ENCODE measurements at regions not wholly inside any gene's neighbourhood (a gene's known extent, or its start where the extent isn't known, plus 50 kb on each side); places are given as distances from the start of the nearest gene placed in this dataset.
"Not testable (repeated sequence)": the region's sequence is repeated elsewhere in the genome, so short reads cannot be mapped to it uniquely, and the experiment has no call there.

DNA sequence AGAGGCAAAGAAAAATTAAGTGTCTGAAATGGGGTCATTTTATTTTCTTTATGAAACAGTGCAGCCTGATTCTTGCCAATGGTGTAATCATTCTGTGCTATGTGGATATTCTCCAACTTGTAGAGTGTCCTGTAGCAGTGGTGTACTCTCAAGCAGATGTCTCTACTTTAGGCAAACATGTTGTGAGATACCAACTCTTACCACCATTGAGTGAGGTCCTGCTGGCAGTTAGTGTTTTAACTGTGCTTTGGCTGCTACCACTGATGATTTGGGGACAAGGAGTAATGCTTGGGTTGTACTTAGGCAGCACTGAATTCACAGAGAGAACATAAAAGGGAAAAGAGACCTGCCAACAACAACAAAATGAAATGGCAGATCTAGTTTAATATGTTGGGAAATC is 122.5 kb downstream of the APIP start:
- DNase-seq: no peak

DNA sequence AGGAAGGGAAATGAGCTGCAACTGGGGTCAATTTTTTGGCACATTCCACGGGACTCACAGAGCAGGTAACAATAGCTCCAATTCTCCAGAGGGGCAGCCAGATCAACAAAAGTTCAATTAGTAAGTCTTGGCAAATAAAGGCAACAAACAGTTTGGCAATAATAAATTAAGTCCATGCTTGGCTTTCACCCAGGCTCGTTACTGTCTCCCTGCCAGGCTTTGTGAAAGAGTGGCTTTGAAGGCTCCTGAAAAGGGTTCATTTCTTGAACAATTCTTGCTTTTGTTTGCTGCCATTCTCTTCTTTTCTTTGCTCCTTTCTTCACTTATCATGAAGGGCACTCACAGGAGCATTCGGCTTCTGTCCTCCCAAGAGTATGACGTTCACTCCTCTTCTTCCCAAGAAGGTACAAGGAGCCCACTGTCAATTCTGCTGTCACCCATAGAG is 123.3 kb downstream of the APIP start:
- no peak for DNase-seq

DNA sequence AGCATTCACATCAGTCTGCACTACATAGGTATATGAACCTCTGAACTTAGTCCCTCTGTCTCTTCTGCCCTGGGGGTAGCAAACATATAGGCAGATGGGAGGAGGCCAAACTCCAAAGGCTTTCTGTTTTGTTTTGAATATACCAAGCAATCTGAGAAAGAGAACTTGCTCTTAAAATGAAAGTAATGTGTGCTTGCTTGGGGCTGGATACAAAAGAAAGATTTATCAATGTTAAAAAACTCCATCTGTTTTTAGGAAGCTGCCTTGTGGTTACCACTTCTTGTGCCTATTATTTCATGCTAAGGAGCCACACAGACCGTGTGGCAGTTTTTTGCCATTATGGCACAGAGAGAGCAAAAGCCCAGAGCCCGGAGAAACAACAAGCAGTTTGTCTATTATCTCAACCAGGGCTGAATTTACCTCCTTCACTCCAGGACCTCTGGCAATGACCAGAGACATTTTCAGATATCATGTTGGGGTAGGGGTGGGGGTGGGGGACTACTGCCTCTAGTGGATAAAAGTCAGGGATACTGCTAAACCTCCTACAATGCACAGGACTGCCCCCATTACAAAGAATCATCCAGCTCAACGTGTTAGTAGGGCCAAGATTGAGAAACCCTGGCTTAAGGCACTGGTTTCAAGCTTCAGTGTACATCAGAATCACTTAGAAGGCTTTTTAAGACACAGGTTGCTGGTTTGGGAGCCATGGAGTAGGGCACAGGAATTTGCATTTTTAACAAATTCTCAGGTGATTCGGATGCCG is 124.2 kb downstream of the APIP start:
- DNase-seq: no peak

DNA sequence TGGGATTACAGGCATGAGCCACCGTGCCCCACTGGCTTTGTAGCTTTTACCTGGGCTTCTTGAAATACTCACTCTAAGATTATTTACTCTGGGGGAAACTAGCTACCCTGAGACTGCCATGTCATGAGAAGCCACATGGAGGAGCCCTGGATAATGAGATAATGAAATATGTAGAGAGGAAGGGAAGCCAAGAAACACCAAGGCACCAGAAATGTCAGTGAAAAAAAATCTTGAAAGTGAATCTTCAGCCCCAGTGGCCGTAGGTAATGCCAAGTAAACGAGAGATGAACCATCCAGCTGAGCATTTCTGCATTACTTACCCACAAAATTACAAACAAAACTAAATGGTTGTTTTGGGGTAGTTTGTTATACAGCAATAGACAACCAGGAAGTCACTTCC is 125.6 kb downstream of the APIP start:
- DNase-seq: no peak

DNA sequence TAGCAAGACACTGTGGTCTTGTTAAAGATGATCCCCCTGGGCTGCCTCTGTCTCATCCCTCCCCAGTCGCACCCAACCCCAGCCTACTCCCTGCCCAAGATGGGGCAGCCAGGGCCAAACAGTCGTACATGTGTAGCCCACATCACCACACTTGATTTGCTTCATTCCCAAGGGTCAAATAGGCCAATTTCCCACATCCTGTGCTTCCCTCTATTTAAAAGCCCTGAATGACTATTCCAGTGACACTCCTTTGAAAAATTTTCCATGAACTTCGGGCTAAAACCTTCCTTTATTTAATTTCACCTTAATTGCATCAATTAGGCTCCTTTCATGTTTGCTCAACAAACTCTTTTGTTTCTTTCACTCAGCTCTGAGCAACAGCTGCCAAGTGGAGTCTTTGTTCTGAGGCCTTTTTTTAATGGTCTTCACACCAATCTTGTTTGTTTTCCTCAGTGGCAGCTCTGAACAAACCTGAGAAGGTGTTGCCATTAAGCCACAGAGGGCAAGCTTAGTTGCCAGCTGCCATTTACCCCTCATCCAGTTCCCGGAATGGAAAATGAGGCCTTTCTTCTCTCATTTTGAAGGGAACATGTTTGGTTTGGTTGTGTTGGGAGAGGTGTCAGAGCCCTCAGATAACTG is 126.9 kb downstream of the APIP start:
- DNase-seq: no peak

DNA sequence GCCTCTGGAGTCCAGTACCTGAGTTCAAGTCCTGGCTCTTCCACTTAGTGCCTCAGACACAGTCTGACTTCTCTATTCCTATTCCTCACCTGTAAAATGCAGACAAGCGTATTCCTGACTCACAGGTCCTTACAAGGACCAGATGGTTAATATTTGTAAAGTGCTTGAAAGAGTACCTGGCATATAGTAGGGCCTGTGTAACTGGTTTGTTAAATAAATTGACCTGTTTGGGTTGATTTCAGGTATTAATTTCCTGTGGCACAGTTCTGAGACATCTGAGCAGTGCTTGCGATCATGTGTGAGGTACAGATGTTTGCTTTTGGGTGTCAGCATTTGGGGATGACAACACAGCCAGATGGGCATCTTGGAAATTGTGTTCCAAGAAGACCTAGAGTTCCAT is 127.5 kb downstream of the APIP start:
- no peak for DNase-seq

DNA sequence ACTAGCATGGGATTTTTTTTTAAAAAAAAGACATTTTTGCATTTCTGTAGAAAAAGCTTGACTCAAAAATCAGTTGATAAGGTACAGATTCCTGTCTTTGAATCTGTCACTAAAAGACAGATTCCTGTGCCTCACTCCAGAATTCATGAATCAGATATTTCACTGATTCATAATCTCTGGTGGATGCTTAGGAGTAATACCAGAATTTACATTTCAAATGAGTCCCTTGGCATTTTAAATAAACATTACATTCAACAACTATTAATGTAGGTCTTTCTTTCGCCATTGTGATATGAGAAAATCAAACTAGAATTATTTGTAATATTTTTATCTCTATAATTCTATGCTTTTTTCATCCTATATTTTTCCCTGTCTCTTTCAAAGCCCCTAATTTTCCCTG is 128.3 kb downstream of the APIP start:
- DNase-seq: no peak

DNA sequence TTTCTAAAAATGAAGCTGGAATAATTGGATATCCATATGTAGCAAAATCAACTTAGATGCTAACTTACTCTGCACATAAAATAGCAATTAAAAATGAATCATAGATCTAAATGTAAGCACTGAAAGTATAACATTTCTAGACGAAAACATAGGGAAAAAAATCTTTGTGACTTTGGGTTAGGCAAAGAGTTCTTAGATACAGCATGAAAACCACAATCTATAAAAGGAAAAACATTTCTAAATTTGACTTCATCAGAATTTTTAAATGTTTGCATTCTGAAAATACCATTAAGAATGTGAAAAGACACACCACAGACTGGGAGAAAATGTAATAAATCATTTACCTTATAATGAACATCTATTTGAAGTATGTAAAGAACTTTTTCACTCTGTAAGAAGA is 128.8 kb downstream of the APIP start:
- no peak for DNase-seq

DNA sequence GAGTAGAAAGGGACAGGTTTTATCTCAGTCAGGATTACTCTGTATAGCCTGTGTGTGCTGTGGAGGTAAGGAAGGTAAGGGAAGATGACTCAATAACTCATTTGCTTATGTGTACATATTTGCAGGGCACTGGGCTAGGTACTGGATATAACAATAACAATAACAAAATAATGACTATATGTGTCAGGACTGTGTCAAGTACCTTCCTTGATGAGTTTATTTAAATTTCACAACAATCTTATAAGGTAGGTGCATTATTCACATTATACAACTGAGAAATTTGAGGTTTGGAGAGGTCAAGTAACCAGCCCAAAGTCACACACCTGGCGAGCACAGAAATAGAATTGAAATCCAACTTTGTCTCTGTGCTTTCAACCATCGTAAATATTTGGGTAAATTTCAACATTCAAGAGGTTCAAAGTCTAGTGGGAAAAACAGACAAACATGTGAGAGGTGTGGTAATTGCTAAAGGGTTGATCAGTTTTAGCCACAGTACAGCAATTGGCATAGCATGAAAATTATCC is 131.8 kb downstream of the APIP start:
- DNase-seq: no peak

DNA sequence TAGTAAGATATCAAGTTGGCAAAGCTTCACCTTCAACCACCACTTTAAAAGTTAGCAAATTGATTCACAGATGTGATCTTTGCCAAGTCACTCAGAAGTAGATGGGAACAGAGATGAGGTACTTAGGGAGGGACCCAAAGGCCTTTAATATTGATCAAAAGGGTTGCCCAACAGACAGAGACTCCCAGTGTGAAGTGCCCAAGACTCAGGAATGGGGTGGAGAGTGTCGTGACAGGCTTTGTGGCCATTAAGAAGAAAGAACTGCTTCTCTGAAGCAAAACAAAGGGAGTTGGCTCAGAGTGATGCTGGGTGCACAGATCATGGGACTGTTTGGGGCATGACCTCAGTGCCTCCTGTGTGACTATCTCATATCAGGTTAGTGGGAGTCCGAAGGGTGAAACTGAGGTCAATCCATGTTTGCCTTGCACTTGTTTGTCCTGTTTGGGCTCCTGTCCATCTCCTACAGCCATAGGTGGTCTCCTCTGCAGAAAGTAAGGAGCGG is 132.3 kb downstream of the APIP start:
- no peak for DNase-seq

DNA sequence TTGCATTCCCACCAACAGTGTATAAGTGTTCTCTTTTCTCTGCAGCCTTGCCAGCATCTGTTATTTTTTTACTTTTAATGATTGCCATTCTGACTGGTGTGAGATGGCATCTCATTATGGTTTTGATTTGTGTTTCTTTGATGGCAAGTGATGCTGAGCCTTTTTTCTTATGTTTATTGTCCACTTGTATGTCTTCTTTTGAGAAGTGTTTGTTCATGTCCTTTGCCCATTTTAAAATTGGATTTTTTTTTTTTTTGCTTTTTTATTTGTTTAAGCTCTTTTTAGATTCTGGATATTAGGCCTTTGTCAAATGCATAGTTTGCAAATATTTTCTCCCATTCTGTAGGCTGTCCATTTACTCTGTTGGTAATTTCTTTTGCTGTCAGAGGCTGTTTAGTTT is 134.4 kb downstream of the APIP start:
- not testable (repeated sequence) for DNase-seq

DNA sequence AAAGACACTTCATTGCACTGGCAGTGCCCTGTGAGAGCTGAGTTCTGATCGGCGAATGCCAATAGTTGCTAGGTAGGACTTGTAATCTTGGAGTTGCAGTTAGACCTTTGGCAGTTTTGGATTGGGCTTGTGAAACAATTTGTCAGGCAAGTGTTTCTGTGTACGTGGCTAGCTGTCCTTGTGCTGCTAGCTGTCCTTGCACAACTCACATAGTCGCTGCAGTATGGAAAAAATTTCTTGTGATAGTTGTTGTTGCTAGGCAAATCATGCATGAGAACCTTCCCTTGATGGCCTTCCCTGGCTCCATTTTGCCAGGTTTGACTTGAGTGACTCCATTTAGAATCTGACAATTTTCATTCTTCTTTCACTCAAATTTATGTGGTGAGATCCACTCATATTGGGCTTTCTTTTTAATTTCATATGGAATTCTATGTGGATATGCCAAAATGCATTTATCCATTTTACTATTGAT is 140.7 kb downstream of the APIP start:
- DNase-seq: no peak

DNA sequence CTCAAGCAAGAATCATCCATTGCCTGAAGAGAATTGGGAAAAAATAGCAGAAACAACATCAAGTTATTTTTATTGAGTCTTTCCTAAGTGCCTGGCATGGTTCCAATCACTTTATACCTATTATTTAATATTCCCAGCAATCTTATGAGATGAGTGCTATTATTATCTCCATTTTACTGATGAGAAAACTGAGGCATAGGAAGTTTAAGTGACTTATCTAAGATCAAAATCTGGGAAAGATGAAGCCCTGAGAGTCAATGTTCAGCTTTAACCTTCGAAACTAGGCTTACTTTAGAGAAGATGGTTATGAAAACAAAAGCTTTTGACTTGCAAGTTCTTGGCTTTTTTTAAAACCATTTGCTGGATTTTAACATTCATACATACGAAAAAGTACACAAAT is 141.6 kb downstream of the APIP start:
- DNase-seq: no peak

DNA sequence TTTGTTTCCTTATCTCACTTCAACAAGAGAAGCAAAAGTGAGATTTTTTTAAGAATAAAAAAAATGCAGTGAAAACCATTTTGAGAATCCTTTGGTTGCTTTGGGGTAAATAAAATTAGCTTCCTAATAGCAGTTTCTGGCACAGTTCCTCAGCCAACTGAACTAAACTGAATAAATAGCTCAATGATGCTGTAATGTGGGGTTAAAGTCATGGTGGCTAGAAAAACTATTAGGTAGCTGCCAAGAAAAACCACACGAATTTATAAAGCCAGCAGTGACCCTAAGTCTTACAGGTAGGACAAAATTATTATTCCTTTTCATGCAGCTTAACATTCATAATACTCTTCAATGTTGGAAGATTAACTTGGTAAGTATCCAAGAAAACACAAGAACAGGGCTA is 142.4 kb downstream of the APIP start:
- no peak for DNase-seq

DNA sequence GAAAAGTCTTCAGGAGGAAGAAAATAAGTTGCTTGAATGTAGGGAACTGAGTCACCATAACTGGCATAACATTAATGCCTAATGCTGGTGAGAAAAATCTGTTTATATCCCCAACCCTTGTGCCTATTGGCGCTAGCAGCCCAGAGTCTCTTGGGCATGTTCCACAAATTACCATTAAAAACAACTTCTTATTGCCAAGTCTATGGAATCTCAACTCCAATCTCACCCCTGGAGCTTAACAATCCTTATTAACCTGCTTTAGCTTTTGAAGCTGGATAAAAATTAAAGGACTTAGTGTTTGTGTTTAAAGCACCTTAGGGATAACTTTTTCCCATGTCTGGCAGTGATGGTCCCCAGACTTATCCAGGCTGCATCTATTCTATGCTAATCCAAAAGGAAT is 143.0 kb downstream of the APIP start:
- DNase-seq: no peak

DNA sequence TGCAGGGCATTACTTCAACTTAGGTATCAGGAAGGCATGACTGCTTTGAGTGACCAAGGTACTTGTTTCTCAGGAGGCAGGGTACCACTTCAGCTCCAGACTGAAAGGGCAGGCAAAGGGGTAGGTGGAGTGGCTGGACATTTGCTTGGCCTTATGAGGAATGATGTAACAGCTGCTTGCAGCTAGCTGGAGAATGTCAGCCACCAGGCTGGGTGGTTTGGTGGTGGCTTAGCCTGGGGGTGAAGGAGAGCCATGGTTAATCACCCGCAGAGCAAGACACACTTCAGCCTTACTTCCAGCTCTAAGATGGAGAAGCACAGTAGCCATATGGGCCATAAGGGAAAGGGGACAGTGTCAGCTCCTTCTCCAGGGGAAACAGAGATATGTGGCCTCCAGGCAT is 146.1 kb downstream of the APIP start:
- DNase-seq: no peak

DNA sequence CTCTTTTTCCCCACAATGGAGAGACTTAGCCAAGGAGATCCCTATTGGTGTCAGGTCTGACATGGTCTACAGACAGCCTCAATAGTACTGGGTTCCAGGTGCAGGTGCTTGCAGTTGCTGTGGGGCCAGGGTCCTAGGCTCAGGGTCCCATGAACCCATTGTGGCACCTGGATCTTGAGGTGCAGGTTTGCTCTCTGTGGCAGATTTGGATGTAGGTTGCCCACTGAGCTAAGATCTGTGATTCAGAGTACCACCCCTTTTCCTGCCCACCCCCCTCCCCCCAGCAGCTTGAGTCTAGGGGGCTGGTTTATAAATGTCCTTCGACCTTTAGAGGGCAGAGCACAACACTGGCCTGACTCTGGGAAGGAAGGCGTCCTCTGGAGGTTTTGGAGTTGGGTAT is 147.0 kb downstream of the APIP start:
- DNase-seq: no peak

DNA sequence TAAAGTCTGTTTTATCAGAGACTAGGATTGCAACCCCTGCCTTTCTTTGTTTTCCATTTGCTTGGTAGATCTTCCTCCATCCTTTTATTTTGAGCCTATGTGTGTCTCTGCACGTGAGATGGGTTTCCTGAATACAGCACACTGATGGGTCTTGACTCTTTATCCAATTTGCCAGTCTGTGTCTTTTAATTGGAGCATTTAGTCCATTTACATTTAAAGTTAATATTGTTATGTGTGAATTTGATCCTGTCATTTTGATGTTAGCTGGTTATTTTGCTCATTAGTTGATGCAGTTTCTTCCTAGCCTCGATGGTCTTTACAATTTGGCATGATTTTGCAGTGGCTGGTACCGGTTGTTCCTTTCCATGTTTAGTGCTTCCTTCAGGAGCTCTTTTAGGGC is 141.7 kb downstream of the EHF start:
- not testable (repeated sequence) for DNase-seq

DNA sequence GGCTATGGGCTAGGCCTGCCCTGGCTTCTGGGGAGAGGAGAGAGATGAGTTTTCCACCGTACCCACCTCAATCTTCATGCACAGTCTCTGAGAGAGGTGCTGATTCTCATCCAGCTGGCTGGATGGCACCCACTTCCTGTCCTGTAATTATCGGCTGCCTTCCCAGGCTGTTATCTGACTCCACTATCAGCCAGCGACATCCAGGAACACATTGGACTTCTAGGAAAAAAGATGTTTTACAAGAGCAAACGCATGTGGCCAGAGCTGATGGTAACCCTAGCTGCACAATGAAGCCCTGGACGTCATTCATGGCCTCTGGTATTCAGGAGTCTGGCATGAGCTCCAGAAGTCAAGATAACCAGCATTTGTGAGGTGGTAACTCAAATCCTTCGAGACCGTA is 137.4 kb downstream of the EHF start:
- DNase-seq: no peak

DNA sequence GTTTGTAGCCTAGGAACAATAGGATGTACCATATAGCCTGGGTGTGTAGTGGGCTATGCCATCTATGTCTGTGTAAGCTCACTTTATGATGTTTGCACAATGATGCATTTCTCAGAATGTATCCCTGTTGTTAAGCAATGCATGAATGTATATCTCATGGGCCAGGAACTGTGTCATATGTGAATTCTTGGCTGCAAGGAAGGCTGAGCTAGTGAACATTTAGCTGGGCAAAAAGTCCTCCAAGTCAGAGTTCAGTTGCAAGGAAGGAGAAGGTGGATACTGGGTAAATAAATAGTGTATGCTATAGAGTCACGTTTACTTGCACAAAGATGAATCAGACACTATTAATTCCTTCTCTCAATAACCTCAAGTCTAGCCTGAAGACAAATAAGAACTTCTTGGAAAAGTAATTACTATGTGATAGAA is 136.1 kb downstream of the EHF start:
- no peak for DNase-seq

DNA sequence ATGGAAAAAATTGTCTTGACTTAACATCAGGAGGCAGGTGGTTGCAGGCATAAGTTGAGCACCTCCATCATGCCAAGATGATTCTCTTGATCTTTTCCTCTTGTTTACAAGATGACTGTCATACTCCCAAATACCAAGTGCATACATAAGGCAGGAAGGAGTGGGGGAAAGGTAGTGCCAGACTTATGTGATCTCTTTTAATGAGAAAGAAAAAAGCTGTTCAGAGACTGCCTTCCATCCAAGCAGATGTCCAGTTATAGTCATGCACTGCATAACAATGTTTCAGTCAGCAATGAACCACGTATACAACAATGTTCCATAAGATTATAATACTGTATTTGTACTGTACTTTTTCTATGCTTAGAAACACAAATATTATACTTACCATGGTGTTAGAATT is 135.7 kb downstream of the EHF start:
- no peak for DNase-seq

DNA sequence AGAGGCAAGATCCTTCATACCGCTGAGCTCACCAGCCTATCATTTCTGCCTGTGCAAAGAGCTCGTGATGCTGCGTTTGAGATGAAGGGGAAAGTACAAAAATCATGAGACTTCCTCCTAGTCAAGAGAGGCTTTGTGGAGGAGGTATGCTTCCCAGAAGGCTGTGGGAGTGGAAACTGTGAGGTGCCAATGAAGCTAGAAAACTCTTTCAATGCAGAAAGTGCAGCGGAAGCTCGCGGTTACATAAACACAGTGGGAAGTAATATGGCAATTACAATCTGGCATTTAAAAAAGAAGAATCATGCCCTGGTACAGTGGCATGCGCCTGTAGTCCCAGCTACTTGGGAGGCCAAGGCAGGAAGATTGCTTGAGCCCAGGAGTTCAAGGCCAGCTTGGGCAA is 134.8 kb downstream of the EHF start:
- DNase-seq: no peak

DNA sequence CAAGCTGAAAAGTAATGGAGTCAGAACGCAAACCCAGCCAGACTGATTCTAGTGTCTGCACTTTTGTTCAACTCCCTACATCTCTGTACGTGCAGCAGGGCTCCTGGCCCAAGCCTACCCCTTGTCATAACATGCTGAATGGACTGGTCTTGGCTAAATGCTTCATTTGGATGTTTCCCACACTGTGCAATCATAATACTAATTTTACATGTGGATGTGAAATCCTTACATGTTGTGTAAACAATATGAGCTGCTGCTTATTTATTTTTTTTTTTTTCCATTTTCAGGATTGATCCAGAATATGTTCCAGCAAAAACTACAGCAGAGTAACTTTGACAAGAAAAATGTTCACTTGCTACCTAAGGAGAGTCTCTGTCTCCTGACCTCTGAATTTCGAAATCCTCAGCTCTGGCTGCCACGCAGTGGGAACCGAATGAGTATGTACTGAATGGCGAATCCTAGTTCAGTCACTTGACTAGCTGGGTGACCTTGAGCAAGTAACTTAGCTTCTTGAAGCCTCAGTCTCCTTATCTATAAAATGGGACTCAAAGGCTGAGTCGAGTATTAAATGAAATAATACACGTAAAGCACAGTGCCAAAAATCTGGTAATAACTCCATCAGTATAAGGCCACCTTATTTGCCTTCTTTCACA is 133.4 kb downstream of the EHF start:
- DNase-seq: no peak

Data from left hindlimb (tissue), 1 donor.